ENCODE measurements at regions not wholly inside any gene's neighbourhood (a gene's known extent, or its start where the extent isn't known, plus 50 kb on each side); places are given as distances from the start of the nearest gene placed in this dataset.

- TF ChIP-seq, protein P1, sequence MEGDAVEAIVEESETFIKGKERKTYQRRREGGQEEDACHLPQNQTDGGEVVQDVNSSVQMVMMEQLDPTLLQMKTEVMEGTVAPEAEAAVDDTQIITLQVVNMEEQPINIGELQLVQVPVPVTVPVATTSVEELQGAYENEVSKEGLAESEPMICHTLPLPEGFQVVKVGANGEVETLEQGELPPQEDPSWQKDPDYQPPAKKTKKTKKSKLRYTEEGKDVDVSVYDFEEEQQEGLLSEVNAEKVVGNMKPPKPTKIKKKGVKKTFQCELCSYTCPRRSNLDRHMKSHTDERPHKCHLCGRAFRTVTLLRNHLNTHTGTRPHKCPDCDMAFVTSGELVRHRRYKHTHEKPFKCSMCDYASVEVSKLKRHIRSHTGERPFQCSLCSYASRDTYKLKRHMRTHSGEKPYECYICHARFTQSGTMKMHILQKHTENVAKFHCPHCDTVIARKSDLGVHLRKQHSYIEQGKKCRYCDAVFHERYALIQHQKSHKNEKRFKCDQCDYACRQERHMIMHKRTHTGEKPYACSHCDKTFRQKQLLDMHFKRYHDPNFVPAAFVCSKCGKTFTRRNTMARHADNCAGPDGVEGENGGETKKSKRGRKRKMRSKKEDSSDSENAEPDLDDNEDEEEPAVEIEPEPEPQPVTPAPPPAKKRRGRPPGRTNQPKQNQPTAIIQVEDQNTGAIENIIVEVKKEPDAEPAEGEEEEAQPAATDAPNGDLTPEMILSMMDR (IDR thresholded peaks at IDR 0.05): no peak
- no peak for TF ChIP-seq ZFX (IDR thresholded peaks at IDR 0.05; ENCODE audit: borderline replicate concordance)
Measured at GRCh38 chr2:84251651-84252302, 207.3 kb downstream of the SUCLG1 start.

All from 22Rv1 (cell line).